ENCODE measurements at regions not wholly inside any gene's neighbourhood (a gene's known extent, or its start where the extent isn't known, plus 50 kb on each side); places are given as distances from the start of the nearest gene placed in this dataset.
A peak's percentile ranks its signal among the peaks of the same experiment; 100 is the strongest.
"Not testable (repeated sequence)": the region's sequence is repeated elsewhere in the genome, so short reads cannot be mapped to it uniquely, and the experiment has no call there.

DNA sequence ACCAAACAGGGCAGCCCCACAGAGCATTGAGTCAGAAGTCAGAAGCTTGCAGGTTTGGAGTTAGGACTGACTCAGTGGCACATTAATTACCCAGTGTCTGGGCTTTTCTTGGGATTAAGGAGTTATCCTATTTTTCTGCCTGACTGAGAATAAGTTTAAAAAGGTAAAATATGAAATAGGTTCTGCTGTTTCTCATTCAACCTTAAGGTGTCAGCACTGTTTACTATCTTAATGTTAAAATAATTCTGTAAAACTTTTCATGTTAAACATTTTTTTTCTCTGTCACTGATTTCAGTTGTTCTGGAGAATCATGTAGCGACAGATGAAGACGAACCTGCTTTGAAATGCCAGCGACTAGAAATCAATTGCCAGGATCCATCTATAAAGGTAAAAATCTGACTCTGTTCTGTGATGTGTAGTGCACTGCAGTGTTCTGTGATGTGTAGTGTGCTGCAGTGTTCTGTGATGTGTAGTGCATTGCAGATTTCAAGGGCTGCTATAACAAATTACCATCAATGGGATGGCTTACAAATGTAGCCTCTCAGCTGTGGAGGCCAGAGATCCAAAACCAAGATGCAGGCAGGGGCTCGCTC lies 128.0 kb downstream of the LAT start:
- no peaks in the 10 kb centered on the region for H3K9me3 ChIP-seq
- ATAC-seq, result no peak
- no peaks in the 10 kb centered on the region for H3K4me1 ChIP-seq (ENCODE audit: low read depth)
- intact Hi-C loops (cut with DNase I, micrococcal nuclease), result no loop called here
- no peak for DNase-seq
- TF ChIP-seq, protein P1, sequence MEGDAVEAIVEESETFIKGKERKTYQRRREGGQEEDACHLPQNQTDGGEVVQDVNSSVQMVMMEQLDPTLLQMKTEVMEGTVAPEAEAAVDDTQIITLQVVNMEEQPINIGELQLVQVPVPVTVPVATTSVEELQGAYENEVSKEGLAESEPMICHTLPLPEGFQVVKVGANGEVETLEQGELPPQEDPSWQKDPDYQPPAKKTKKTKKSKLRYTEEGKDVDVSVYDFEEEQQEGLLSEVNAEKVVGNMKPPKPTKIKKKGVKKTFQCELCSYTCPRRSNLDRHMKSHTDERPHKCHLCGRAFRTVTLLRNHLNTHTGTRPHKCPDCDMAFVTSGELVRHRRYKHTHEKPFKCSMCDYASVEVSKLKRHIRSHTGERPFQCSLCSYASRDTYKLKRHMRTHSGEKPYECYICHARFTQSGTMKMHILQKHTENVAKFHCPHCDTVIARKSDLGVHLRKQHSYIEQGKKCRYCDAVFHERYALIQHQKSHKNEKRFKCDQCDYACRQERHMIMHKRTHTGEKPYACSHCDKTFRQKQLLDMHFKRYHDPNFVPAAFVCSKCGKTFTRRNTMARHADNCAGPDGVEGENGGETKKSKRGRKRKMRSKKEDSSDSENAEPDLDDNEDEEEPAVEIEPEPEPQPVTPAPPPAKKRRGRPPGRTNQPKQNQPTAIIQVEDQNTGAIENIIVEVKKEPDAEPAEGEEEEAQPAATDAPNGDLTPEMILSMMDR (IDR thresholded peaks at IDR 0.05), result no peak
- no peak overlapping the region for H3K4me3 ChIP-seq
- H3K36me3 ChIP-seq (ENCODE audit: low read depth), result no peaks in the 10 kb centered on the region

DNA sequence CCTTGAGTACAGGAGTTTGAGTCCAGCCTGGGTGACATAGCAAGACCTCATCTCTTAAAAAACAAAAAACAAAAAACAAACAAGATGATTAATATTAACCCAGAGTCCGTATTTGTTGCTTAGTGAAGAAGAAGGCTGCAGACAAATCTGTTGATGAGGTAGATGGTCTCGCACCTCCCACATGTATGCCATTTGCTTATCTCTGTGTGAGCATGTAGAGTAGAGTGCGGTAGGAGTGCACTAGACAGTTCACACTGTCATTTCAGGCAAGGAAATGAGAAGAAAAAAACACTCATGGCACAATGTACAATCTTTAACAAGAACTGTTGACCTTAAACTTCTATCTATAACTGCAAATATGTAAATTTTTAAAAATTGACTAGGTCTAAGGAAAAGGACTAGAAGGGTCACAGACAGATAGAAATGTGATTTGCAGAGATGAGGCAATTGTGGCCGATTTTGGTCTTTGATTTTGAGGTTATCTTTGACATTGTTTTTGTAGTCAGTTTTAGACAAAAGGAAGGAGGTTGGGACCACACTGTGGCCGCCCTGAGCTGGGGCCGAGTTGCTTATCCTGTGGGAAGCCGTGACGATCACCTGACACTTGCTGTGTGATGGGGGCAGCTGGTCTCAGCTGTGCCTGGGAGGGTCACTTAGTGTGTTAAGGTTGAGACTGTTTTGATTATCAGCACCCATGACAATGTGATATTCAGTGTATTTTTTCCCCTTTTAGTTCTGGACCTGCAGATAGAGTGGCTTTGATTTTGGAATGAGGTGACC lies 127.2 kb downstream of the LAT start:
- ATAC-seq; H3K4me3 ChIP-seq; H3K4me1 ChIP-seq (ENCODE audit: low read depth); H3K36me3 ChIP-seq (ENCODE audit: low read depth); H3K9me3 ChIP-seq; intact Hi-C loops (cut with DNase I, micrococcal nuclease); DNase-seq: not testable (repeated sequence)

GRCh38 chr16:29111421-29111820 lies 126.6 kb downstream of the LAT start:
- Histone ChIP-seq H3K4me3 (no peak overlapping the region), H3K36me3 (ENCODE audit: low read depth) (no peaks in the 10 kb centered on the region), H3K9me3 (no peaks in the 10 kb centered on the region), H3K4me1 (ENCODE audit: low read depth) (no peaks in the 10 kb centered on the region)
- TF ChIP-seq, protein P1 (IDR thresholded peaks at IDR 0.05), result no peak
- DNase-seq, result no peak
- intact Hi-C loops (cut with DNase I, micrococcal nuclease), result no loop called here
- ATAC-seq, result no peak

GRCh38 chr16:29108625-29109169 lies 123.8 kb downstream of the LAT start:
- ATAC-seq; H3K9me3 ChIP-seq; H3K4me3 ChIP-seq; H3K36me3 ChIP-seq (ENCODE audit: low read depth); H3K4me1 ChIP-seq (ENCODE audit: low read depth); intact Hi-C loops (cut with DNase I, micrococcal nuclease); DNase-seq: not testable (repeated sequence)

DNA sequence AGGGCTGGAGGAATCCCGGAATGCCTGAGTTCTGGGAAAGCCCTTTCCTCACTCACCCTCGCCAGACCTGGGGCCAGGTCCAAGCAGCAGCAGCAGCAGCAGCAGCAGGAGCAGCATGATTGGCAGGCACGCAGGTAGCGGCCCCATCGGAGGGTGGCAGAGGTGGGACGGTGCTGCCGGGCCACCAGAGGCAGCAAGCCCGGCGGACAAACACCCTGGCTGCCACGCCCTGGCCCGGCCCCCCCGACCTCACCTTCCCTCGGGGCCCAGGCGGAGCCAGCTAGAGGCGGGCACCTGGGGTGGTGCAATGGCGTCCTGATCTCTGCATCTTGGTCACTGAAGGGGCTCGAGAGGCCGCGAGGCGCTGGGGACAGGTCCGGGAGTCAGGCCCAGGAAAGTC lies 122.4 kb downstream of the LAT start:
- TF ChIP-seq, protein P1 (IDR thresholded peaks at IDR 0.05), result no peak
- DNase-seq (peak; percentile 83 to 91 (median 86)), ATAC-seq (peak; percentile 85)
- intact Hi-C loops (cut with DNase I, micrococcal nuclease), result no loop called here
- H3K36me3 ChIP-seq (ENCODE audit: low read depth), result no peaks in the 10 kb centered on the region
- H3K4me3 ChIP-seq, result no peak overlapping the region
- no peaks in the 10 kb centered on the region for H3K9me3 ChIP-seq
- peaks cover 8% of the 10 kb centered on the region for H3K4me1 ChIP-seq (ENCODE audit: low read depth)

- H3K36me3 ChIP-seq (ENCODE audit: low read depth); intact Hi-C loops (cut with DNase I, micrococcal nuclease); H3K9me3 ChIP-seq; H3K4me3 ChIP-seq; H3K4me1 ChIP-seq (ENCODE audit: low read depth): not testable (repeated sequence)
- ATAC-seq, result peak; percentile 58
- peak; percentile 59 to 65 (median 64) for DNase-seq
Observed at GRCh38 chr16:29106259-29106908, 121.5 kb downstream of the LAT start.

DNA sequence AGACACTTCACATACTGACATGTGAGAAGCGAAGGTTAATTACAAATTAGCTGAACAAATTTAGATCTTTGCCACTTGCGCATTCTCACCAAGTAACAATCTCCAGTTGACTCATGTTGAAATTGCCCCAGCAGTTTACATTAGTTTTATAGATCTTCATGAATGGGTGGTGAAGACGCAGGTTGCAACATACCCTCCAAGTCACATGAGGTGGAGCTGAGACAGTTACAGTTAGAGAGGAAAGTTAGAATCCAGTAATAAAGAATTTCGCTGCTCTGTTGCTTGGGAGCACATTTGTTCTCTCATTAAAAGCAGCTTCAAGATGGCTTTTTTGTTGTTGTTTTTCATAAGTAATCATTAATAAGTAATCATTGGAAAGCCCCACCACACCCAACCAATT lies 119.7 kb downstream of the LAT start:
- H3K9me3 ChIP-seq; intact Hi-C loops (cut with DNase I, micrococcal nuclease); H3K4me3 ChIP-seq; H3K4me1 ChIP-seq (ENCODE audit: low read depth); H3K36me3 ChIP-seq (ENCODE audit: low read depth): not testable (repeated sequence)
- DNase-seq (peak in 1 of 3 donors; percentile 70), ATAC-seq (peak; percentile 88)

DNA sequence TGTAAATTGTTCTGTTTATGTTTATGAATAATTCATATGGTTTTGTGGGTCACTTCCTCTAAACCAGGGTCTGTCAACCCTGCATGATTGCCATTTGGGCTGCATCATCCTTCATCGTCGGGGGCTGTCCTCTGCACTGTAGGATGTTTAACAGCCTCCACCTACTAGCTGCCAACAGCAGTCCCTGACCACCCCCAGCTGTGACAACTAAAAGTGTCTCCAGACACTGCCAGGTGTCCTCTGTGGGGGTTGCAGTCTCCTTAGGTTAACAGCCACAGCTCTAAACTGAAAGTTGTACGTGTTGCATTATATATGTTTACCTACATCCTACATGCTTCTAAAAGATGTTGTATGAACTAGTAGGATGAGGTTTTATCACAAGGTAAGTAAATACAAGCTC lies 113.1 kb downstream of the LAT start:
- H3K4me3 ChIP-seq; H3K9me3 ChIP-seq; intact Hi-C loops (cut with DNase I, micrococcal nuclease); H3K4me1 ChIP-seq (ENCODE audit: low read depth); ATAC-seq; DNase-seq; H3K36me3 ChIP-seq (ENCODE audit: low read depth): not testable (repeated sequence)

DNA sequence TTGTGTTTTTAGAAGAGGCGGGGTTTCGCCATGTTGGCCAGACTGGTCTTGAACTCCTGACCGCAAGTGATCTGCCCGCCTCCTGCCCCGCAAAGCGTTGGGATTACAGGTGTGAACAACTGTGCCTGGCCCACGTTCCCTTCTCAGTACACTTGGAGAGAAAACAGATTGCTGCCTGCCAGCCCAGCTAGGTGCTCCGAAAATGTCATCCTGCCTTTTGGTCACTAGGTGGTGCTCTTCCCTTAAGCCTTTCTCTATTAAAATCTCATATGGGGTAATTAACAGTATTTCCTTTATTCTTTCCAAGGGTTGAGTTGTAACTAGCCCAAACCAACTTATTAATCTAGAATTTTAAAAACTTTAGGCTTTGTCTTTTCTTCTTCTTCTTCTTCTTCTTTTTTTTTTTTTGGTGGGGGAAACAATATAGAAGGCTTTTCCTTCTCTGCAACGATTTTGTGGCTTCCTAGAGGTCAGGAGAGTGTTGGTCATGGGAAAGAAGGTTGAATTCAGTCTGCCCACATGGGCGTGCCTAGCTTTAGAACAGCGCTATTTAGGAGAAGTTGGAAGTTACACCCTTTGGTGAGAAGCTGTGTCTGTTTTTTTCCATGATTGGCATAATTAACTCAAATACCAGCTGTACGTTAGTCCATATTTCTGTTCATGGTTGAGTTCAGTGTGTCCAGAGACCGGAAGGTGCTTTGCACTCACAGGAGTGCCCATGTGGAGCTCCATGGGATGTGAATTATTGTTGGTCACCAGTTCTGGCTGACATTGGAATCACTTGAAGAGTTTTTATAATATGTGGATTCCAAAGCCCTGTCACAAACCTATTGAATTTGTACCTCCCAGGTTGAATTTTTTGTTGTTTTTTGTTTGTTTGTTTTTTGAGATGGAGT lies 110.1 kb downstream of the LAT start:
- intact Hi-C loops (cut with DNase I, micrococcal nuclease); H3K36me3 ChIP-seq (ENCODE audit: low read depth); H3K4me1 ChIP-seq (ENCODE audit: low read depth); H3K4me3 ChIP-seq; DNase-seq; H3K9me3 ChIP-seq: not testable (repeated sequence)
- peak; percentile 93 for ATAC-seq

DNA sequence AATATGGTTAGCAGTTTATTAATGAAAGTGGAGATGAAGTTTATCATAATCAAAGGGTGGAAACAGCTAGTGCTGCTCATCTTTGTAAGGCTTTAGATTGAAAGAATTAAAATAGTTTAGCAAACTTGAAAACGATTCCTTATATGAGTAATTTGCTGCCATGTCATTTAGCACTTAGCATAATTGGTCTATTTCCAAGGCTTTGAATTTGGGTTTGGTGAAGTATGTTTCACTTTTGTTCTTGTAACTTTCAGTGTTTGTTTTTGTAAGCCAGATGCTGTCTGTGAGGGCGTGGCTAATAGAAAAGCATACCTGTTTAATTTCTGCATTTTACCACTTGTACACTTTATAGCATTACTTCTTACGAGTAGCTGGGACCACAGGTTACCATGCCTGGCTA lies 109.5 kb downstream of the LAT start:
- DNase-seq; intact Hi-C loops (cut with DNase I, micrococcal nuclease); H3K36me3 ChIP-seq (ENCODE audit: low read depth); ATAC-seq; H3K9me3 ChIP-seq; H3K4me1 ChIP-seq (ENCODE audit: low read depth); H3K4me3 ChIP-seq: not testable (repeated sequence)

Measured in mucosa of descending colon (tissue), 3 donors.